OCI-LY7 (cell line): ENCODE measurements at regions not wholly inside any gene's neighbourhood (a gene's known extent, or its start where the extent isn't known, plus 50 kb on each side); places are given as distances from the start of the nearest gene placed in this dataset.
"Not testable (repeated sequence)": the region's sequence is repeated elsewhere in the genome, so short reads cannot be mapped to it uniquely, and the experiment has no call there.

Experiments
- BruUV-seq: library from RNA; stranded (reverse); fragments of 400-500 nt; replicated peaks from 2 replicates; lab custom pipeline; 2021; lab: Mats Ljungman, UMichigan
- CTCF ChIA-PET: fragments of 300-600 bp; sonication (Branson Sonifier 250); formaldehyde crosslinking; loops from one replicate; lab custom pipeline; 2022; ENCODE audit warnings: antibody characterized with exemption; ENCODE audit not compliant: unreplicated experiment; lab: Charles Lee
- POLR2A ChIA-PET: fragments of 300-600 bp; sonication (Branson Sonifier 250); formaldehyde crosslinking; loops from one replicate; lab custom pipeline; 2022; ENCODE audit warnings: antibody characterized with exemption; lab: Charles Lee
- DNase-seq: peaks from one replicate; pipeline ENCODE4 v3.0.0-alpha.2; 2015; ENCODE audit warnings: low spot score
- H2AFZ ChIP-seq: fragments of 200-600 bp; sonication (generic), shearing (Covaris generic); 2 replicates; pipeline ENCODE4 v1.6.1; 2014; ENCODE audit warnings: mild to moderate bottlenecking, antibody characterized with exemption, low read length, moderate library complexity
- H3K27ac ChIP-seq: fragments of 200-600 bp; sonication (generic); 2 replicates; pipeline ENCODE4 v1.5.1; 2014; ENCODE audit warnings: mixed run types, low read depth, mild to moderate bottlenecking, moderate library complexity, low read length, inconsistent platforms; ENCODE audit not compliant: poor library complexity, severe bottlenecking
- H3K36me3 ChIP-seq: fragments of 200-600 bp; sonication (generic); 2 replicates; pipeline ENCODE4 v1.6.1; 2014; ENCODE audit warnings: mild to moderate bottlenecking, antibody characterized with exemption, low read length, moderate library complexity, mixed read lengths; ENCODE audit not compliant: insufficient read depth
- H3K4me1 ChIP-seq: fragments of 200-600 bp; sonication (generic); 2 replicates; pipeline ENCODE4 v1.5.1; 2014; ENCODE audit warnings: mild to moderate bottlenecking, low read length; ENCODE audit not compliant: insufficient read depth, poor library complexity, severe bottlenecking
- H3K4me2 ChIP-seq: fragments of 200-600 bp; sonication (generic); 2 replicates; pipeline ENCODE4 v1.6.1; 2014; ENCODE audit warnings: mild to moderate bottlenecking, low read length
- H3K4me3 ChIP-seq: fragments of 200-600 bp; sonication (generic); 2 replicates; pipeline ENCODE4 v1.5.1; 2014; ENCODE audit warnings: mild to moderate bottlenecking, low read depth, low read length; ENCODE audit not compliant: poor library complexity, severe bottlenecking
- H3K79me2 ChIP-seq: fragments of 200-600 bp; sonication (generic); 2 replicates; pipeline ENCODE4 v1.6.1; 2016; ENCODE audit warnings: low read depth, mild to moderate bottlenecking, low read length, moderate library complexity, mixed read lengths; ENCODE audit not compliant: insufficient read depth
- H3K9me2 ChIP-seq: fragments of 200-600 bp; sonication (generic); 2 replicates; pipeline ENCODE4 v1.6.1; 2016; ENCODE audit warnings: mild to moderate bottlenecking, low read length, mixed read lengths; ENCODE audit not compliant: insufficient read depth
- H3K9me3 ChIP-seq: fragments of 200-600 bp; sonication (generic); 2 replicates; pipeline ENCODE4 v1.6.1; 2014; ENCODE audit warnings: mild to moderate bottlenecking, mixed run types, low read length, mixed read lengths
- H4K20me1 ChIP-seq: fragments of 200-600 bp; sonication (generic); 2 replicates; pipeline ENCODE4 v1.6.1; 2014; ENCODE audit warnings: mild to moderate bottlenecking, antibody characterized with exemption, low read length, moderate library complexity, mixed read lengths; ENCODE audit not compliant: insufficient read depth
- intact Hi-C: fragments of 100-400 bp; cut with micrococcal nuclease; formaldehyde crosslinking; loops from one replicate; pipeline ENCODE4 v1.10.0; 2022; ENCODE audit not compliant: unreplicated experiment
- TF ChIP-seq, protein P1 (sequence below): fragments of 200-600 bp; sonication (generic); conservative IDR thresholded peaks from 2 replicates; pipeline ENCODE4 v1.5.1; 2014; ENCODE audit warnings: mild to moderate bottlenecking, antibody characterized with exemption, low read length, moderate library complexity, mixed read lengths

DNA sequence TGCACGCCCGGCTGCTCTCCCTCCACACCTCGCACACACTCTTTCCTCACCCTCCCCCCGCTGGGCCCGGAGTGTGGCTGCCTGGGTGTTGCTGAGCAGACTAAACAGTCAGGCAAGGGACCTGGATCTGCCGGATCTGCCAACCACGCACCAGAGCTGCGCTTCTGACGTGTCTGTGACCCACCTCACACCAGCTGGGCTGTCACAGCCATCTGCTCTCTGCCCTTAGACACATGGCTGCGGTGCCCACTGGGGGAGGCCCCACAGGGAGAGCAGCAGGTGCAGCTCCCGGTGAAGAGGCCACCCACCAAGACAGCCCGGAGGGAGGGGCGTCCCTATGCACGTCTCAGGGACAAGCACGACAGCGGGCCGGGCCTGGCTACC is 5403.1 kb upstream of the TPTE start:
- POLR2A ChIA-PET, DNase-seq, H3K36me3 ChIP-seq, CTCF ChIA-PET, H3K79me2 ChIP-seq, H4K20me1 ChIP-seq, H3K9me3 ChIP-seq, H3K4me2 ChIP-seq, intact Hi-C loops, H3K9me2 ChIP-seq, H3K4me3 ChIP-seq, BruUV-seq, H2AFZ ChIP-seq: not testable (repeated sequence)
- Histone ChIP-seq H3K27ac (peak overlapping the region; percentile 62), H3K4me1 (peaks cover 26% of the 10 kb centered on the region)

DNA sequence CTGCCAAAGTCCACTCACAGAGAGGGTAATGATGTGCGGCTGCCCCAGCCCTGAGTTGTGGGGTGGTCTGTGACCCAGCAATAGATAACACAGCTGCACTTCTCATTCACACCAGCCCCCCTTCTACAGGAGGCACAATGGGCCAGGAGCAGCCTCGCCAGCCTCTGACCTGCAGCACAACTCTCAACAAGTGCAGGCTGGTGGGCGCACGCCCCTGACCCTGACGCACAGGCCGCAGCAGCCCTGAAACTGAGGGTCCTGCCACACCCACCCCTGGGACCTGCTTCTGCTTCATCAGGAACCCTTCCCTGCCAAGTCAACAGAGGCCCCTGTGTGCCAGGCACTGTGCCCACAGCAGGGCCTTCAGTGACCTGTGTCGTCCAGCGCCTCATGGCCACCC is 5402.2 kb upstream of the TPTE start:
- H3K27ac ChIP-seq, DNase-seq, H3K36me3 ChIP-seq, H3K79me2 ChIP-seq, intact Hi-C loops, CTCF ChIA-PET, H3K9me2 ChIP-seq, H3K4me3 ChIP-seq, H3K9me3 ChIP-seq, BruUV-seq, POLR2A ChIA-PET, H2AFZ ChIP-seq, H4K20me1 ChIP-seq, H3K4me2 ChIP-seq: not testable (repeated sequence)
- H3K4me1 ChIP-seq = peaks cover 26% of the 10 kb centered on the region

DNA sequence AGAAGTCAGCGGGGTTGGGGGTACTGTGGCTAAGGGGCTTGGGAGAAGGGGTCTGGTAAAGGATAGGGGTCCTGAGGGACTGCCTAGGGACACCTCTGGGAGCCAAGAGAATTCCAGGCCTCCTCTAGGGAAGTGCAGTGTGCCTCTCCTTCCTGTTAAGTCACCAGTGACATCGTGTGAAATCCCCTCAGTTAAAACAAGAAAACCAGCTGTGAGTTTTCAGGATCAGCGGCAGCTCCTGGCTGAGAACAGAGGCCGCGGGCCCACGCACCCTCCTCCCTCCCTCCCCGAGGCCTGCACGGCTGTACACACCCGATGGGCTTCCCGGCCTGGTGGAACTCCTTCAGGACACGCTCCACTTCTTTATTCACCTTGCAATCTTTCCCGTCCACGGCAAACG is 5400.0 kb upstream of the TPTE start:
- H3K27ac ChIP-seq, DNase-seq, CTCF ChIA-PET, H3K4me3 ChIP-seq, H2AFZ ChIP-seq, H4K20me1 ChIP-seq, intact Hi-C loops, H3K4me2 ChIP-seq, POLR2A ChIA-PET, H3K79me2 ChIP-seq, BruUV-seq, H3K9me3 ChIP-seq, H3K9me2 ChIP-seq, H3K36me3 ChIP-seq: not testable (repeated sequence)
- peaks cover 11% of the 10 kb centered on the region for H3K4me1 ChIP-seq

DNA sequence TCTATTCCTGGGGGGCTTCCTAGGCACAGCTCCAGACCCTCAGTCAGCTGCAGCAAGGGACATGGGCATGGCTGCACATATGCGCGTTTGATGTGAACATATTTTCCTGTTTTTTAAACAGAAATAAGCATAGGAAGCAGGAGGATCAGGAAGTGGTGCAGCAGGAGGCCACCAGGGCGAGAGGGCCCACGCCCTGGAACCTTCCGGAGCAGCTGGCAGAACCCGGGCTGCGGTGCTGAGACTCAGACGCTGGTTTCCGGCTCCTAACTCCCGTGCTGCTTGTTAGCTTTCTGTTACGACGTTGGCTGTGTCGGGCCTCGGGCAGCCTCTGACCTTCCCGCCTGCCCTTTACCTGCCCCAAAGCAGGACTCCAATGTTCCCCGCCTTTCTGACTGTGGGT is 5399.5 kb upstream of the TPTE start:
- H4K20me1 ChIP-seq, H3K9me3 ChIP-seq, H2AFZ ChIP-seq, H3K27ac ChIP-seq, BruUV-seq, H3K9me2 ChIP-seq, DNase-seq, H3K4me3 ChIP-seq, H3K4me2 ChIP-seq, intact Hi-C loops, POLR2A ChIA-PET, H3K79me2 ChIP-seq, CTCF ChIA-PET, H3K36me3 ChIP-seq: not testable (repeated sequence)
- peaks cover 10% of the 10 kb centered on the region for H3K4me1 ChIP-seq

DNA sequence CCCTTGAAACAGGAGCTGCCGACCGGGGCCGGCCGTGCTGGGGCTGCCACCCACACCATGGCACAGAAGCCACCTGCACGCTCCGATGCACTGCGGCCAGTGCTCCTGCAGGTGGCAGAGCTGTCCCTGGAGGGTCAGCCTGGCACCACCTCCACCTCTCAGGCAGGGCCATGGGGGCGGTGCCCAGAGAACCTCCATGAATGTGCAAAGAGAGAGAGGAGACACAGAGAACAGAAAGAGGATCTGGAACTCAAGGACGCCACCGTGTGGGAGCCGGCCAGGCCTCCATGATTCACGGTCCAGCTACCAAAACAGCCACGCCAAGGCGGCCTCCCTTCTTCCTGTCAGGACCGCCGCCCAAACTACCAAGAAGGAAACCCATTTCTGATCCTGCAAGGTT is 5397.7 kb upstream of the TPTE start:
- intact Hi-C loops, H3K9me3 ChIP-seq, H4K20me1 ChIP-seq, H3K4me2 ChIP-seq, H3K4me3 ChIP-seq, CTCF ChIA-PET, H3K79me2 ChIP-seq, POLR2A ChIA-PET, H3K4me1 ChIP-seq, DNase-seq, H3K9me2 ChIP-seq, H3K27ac ChIP-seq, H2AFZ ChIP-seq, H3K36me3 ChIP-seq: not testable (repeated sequence)
- BruUV-seq = TSS peak; percentile 24
- TF ChIP-seq, protein P1, sequence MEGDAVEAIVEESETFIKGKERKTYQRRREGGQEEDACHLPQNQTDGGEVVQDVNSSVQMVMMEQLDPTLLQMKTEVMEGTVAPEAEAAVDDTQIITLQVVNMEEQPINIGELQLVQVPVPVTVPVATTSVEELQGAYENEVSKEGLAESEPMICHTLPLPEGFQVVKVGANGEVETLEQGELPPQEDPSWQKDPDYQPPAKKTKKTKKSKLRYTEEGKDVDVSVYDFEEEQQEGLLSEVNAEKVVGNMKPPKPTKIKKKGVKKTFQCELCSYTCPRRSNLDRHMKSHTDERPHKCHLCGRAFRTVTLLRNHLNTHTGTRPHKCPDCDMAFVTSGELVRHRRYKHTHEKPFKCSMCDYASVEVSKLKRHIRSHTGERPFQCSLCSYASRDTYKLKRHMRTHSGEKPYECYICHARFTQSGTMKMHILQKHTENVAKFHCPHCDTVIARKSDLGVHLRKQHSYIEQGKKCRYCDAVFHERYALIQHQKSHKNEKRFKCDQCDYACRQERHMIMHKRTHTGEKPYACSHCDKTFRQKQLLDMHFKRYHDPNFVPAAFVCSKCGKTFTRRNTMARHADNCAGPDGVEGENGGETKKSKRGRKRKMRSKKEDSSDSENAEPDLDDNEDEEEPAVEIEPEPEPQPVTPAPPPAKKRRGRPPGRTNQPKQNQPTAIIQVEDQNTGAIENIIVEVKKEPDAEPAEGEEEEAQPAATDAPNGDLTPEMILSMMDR = 0 out of 2 replicates have a peak, but pooled peaks have one; percentile 26

DNA sequence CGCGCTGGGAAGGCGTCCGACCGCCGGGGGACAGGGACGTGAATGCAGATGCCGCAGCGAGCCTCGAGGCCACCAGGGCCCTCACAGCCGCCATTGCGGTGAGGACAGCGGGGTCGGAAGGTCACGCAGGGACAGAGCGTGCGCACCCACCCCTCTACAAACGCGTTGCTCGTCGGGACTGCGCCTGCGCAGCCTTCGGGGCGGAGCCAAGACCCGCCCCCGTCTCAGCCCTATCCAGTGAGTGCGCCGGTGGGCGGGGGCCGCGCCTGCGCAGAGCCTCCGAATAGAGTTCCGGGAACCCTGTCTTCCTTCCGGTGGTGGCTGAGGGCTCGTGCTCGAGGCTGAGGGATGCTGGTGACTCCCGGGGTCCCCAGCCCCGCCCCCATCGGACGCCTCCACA is 5393.1 kb upstream of the TPTE start:
- H3K27ac ChIP-seq, intact Hi-C loops: not testable (repeated sequence)

More for the DNA sequence above, 5393.1 kb upstream of the TPTE start:
- Histone ChIP-seq H3K4me3 (peak overlapping the region; percentile 66), H3K4me2 (0 out of 2 replicates have a peak overlapping the region, but pooled peaks have one; percentile 41)
- H3K4me1 ChIP-seq, H3K9me2 ChIP-seq, H4K20me1 ChIP-seq, H3K36me3 ChIP-seq, POLR2A ChIA-PET, CTCF ChIA-PET, H2AFZ ChIP-seq, H3K9me3 ChIP-seq, H3K79me2 ChIP-seq, BruUV-seq: not testable (repeated sequence)
- peak; percentile 91 for DNase-seq
